Panc1 (cell line): ENCODE measurements at regions not wholly inside any gene's neighbourhood (a gene's known extent, or its start where the extent isn't known, plus 50 kb on each side); places are given as distances from the start of the nearest gene placed in this dataset.

Experiments
- ATAC-seq: fragments of 200-7000 bp; cut with Tn5 transposase; 2 replicates; pipeline ENCODE4 v1.9.1; 2020; ENCODE audit warnings: mild to moderate bottlenecking, moderate library complexity
- BruUV-seq: library from RNA; stranded (reverse); fragments of 400-500 nt; replicated peaks from 2 replicates; lab custom pipeline; 2021; lab: Mats Ljungman, UMichigan
- CTCF ChIA-PET: fragments of 300-600 bp; sonication (Branson Sonifier 250); formaldehyde crosslinking; loops from one replicate; lab custom pipeline; 2022; ENCODE audit warnings: antibody characterized with exemption; lab: Charles Lee
- POLR2A ChIA-PET: fragments of 300-600 bp; sonication (Branson Sonifier 250); formaldehyde crosslinking; loops from one replicate; lab custom pipeline; 2022; ENCODE audit warnings: antibody characterized with exemption; lab: Charles Lee
- DNase-seq: peaks from one replicate; pipeline ENCODE4 v3.0.0-alpha.2; 2010; ENCODE audit warnings: low read depth, low spot score
- H3K27ac ChIP-seq: 2 replicates; pipeline ENCODE4 v1.5.1; 2011; ENCODE audit warnings: mild to moderate bottlenecking, low read length, inconsistent platforms
- H3K27me3 ChIP-seq: fragments of 200-500 bp; sonication (Bioruptor generic); 2 replicates; pipeline ENCODE4 v1.6.0; 2014; ENCODE audit warnings: low read length, inconsistent platforms; ENCODE audit not compliant: control insufficient read depth, insufficient read depth
- H3K36me3 ChIP-seq: fragments of 200-500 bp; sonication (Bioruptor generic); 2 replicates; pipeline ENCODE4 v1.5.1; 2014; ENCODE audit warnings: inconsistent platforms, mild to moderate bottlenecking, low read length, moderate library complexity; ENCODE audit not compliant: control insufficient read depth, insufficient read depth
- H3K4me1 ChIP-seq: 2 replicates; pipeline ENCODE4 v1.5.1; 2011; ENCODE audit warnings: inconsistent platforms, mild to moderate bottlenecking, low read length, moderate library complexity; ENCODE audit not compliant: control insufficient read depth, insufficient read depth
- H3K4me3 ChIP-seq, 2 experiments: 2 replicates each; pipeline ENCODE4 v1.5.1; 2011 to 2012; ENCODE audit warnings: low read depth in 2 of 2, low read length in 2 of 2, mild to moderate bottlenecking in 2 of 2, inconsistent platforms in 1 of 2, moderate library complexity in 1 of 2
- H3K9me3 ChIP-seq: fragments of 200-500 bp; sonication (Bioruptor generic); 2 replicates; pipeline ENCODE4 v1.5.1; 2014; ENCODE audit warnings: low read depth, mild to moderate bottlenecking, inconsistent platforms, low read length, moderate library complexity; ENCODE audit not compliant: control insufficient read depth, insufficient read depth
- CTCF ChIP-seq: fragments of 450-650 bp; IDR thresholded peaks from 2 replicates; pipeline ENCODE4 v1.5.1; 2017; ENCODE audit warnings: mild to moderate bottlenecking
- POLR2AphosphoS5 ChIP-seq: IDR thresholded peaks from 2 replicates; pipeline ENCODE4 v1.6.1; 2012; ENCODE audit warnings: mild to moderate bottlenecking, low read depth, low read length, moderate library complexity
- REST ChIP-seq, 2 experiments: IDR thresholded peaks; 2 replicates each; pipeline ENCODE4 v1.6.1; 2011 to 2012; ENCODE audit warnings: low read depth in 2 of 2, control low read depth in 1 of 2, low read length in 1 of 2, mild to moderate bottlenecking in 1 of 2, moderate library complexity in 1 of 2; ENCODE audit not compliant: insufficient read depth in 1 of 2
- SIN3A ChIP-seq: IDR thresholded peaks from 2 replicates; pipeline ENCODE4 v1.6.1; 2012; ENCODE audit warnings: low read depth, mild to moderate bottlenecking, low read length, moderate library complexity, borderline replicate concordance; ENCODE audit not compliant: insufficient read depth
- TCF7L2 ChIP-seq: IDR thresholded peaks from 2 replicates; pipeline ENCODE4 v1.6.1; 2011; ENCODE audit warnings: mild to moderate bottlenecking, low read depth, low read length, inconsistent platforms
- in situ Hi-C: cut with HindIII; loops from 2 replicates; pipeline ENCODE4 v1.10.0; 2016; ENCODE audit warnings: low sequenced_read_pairs, low pct_unique_long_range_greater_than_20kb
- intact Hi-C: fragments of 100-400 bp; cut with micrococcal nuclease; formaldehyde crosslinking; loops from one replicate; pipeline ENCODE4 v1.10.0; 2022; ENCODE audit not compliant: unreplicated experiment

GRCh38 chr5:71844862-71845261 is 125.8 kb downstream of the CARTPT start:
- Histone ChIP-seq H3K9me3 (no peaks in the 10 kb centered on the region), H3K36me3 (no peaks in the 10 kb centered on the region), H3K27me3 (peaks cover 5% of the 10 kb centered on the region; the same call in 1 of the 2 replicates), H3K27ac (no peak overlapping the region), H3K4me3 (no peak overlapping the region), H3K4me1 (no peaks in the 10 kb centered on the region)
- TF ChIP-seq POLR2AphosphoS5 (no peak), REST (IDR thresholded peaks at IDR 0.05; ENCODE audit: insufficient read depth in 1 of 2, low read depth in 2 of 2, low read length in 1 of 2) (no peak), CTCF (no peak), TCF7L2 (no peak), SIN3A (no peak)
- in situ Hi-C loops (no loop called here), intact Hi-C loops (no loop called here)
- POLR2A ChIA-PET, result no interaction called here
- DNase-seq (no peak), ATAC-seq (no peak)
- CTCF ChIA-PET, result no interaction called here
- no TSS peak for BruUV-seq

- in situ Hi-C loops (no loop called here), intact Hi-C loops (no loop called here)
- BruUV-seq, result no TSS peak
- H3K4me3 ChIP-seq, result no peak overlapping the region
- no peak for TF ChIP-seq POLR2AphosphoS5
- TF ChIP-seq SIN3A, result no peak
- TF ChIP-seq CTCF, result no peak
- no peak for TF ChIP-seq TCF7L2
- TF ChIP-seq REST (IDR thresholded peaks at IDR 0.05; ENCODE audit: insufficient read depth in 1 of 2, low read depth in 2 of 2, low read length in 1 of 2), result no peak
- ChIA-PET POLR2A (no interaction called here), CTCF (no interaction called here)
- DNase-seq, result no peak
- no peak for ATAC-seq
- H3K4me1 ChIP-seq, result no peaks in the 10 kb centered on the region
- no peak overlapping the region for H3K27ac ChIP-seq
- no peaks in the 10 kb centered on the region for H3K36me3 ChIP-seq
- no peaks in the 10 kb centered on the region for H3K9me3 ChIP-seq
- peaks cover 3% of the 10 kb centered on the region; the same call in 1 of the 2 replicates for H3K27me3 ChIP-seq
Observed at GRCh38 chr5:71859515-71859914, 140.4 kb downstream of the CARTPT start.
